HT1080 (cell line): ENCODE measurements at regions not wholly inside any gene's neighbourhood (a gene's known extent, or its start where the extent isn't known, plus 50 kb on each side); places are given as distances from the start of the nearest gene placed in this dataset.
A peak's percentile ranks its signal among the peaks of the same experiment; 100 is the strongest.

Experiments
- DNase-seq: peaks from one replicate; pipeline ENCODE4 v3.0.0-alpha.2; 2015; ENCODE audit warnings: low read depth

GRCh38 chr13:111514610-111515306, 194.3 kb downstream of the TEX29 start:
- DNase-seq, result no peak

GRCh38 chr13:111515307-111515617, 194.8 kb downstream of the TEX29 start:
- no peak for DNase-seq

- no peak for DNase-seq
Observed at GRCh38 chr13:111515635-111516034, 195.2 kb downstream of the TEX29 start.

- no peak for DNase-seq
Observed at GRCh38 chr13:111516712-111517640, 196.5 kb downstream of the TEX29 start.

- DNase-seq, result no peak
Observed at GRCh38 chr13:111517641-111518010, 197.2 kb downstream of the TEX29 start.

- no peak for DNase-seq
Observed at GRCh38 chr13:111518161-111518792, 197.8 kb downstream of the TEX29 start.

GRCh38 chr13:111519041-111519440, 198.6 kb downstream of the TEX29 start:
- DNase-seq, result no peak

GRCh38 chr13:111519490-111520170, 199.2 kb downstream of the TEX29 start:
- DNase-seq, result no peak

GRCh38 chr13:111521030-111521429, 200.6 kb downstream of the TEX29 start:
- DNase-seq, result no peak

GRCh38 chr13:111521691-111522229, 201.3 kb downstream of the TEX29 start:
- DNase-seq, result no peak

- no peak for DNase-seq
Observed at GRCh38 chr13:111525320-111526118, 205.1 kb downstream of the TEX29 start.

- DNase-seq, result no peak
Observed at GRCh38 chr13:111526922-111527321, 206.5 kb downstream of the TEX29 start.

GRCh38 chr13:111527614-111528229, 207.3 kb downstream of the TEX29 start:
- no peak for DNase-seq

- DNase-seq, result no peak
Observed at GRCh38 chr13:111528513-111528912, 208.1 kb downstream of the TEX29 start.

GRCh38 chr13:111530137-111530870, 209.9 kb downstream of the TEX29 start:
- DNase-seq, result no peak

GRCh38 chr13:111531505-111531904, 211.1 kb downstream of the TEX29 start:
- peak; percentile 10 for DNase-seq

GRCh38 chr13:111532111-111532510, 211.7 kb downstream of the TEX29 start:
- no peak for DNase-seq

- DNase-seq, result no peak
Observed at GRCh38 chr13:111533900-111534683, 213.7 kb downstream of the TEX29 start.
